Astrocyte (in vitro differentiated cells and primary cell): ENCODE measurements at regions not wholly inside any gene's neighbourhood (a gene's known extent, or its start where the extent isn't known, plus 50 kb on each side); places are given as distances from the start of the nearest gene placed in this dataset.

Source experiments
- DNase-seq: peaks from one replicate; pipeline ENCODE4 v3.0.0-alpha.2; 2010; ENCODE audit warnings: low read depth
- FAIRE-seq: peaks from 2 replicates; lab custom pipeline; 2011; peaks lifted over from hg19 to GRCh38; lab: Jason Lieb, UNC
- H2AFZ ChIP-seq: 2 replicates; pipeline ENCODE4 v1.6.0; 2012; ENCODE audit warnings: low read depth, low read length, inconsistent platforms
- H3K27ac ChIP-seq: 2 replicates; pipeline ENCODE4 v1.5.1; 2011; ENCODE audit warnings: low read depth, low read length, inconsistent platforms
- H3K27me3 ChIP-seq: 2 replicates; pipeline ENCODE4 v1.6.0; 2011; ENCODE audit warnings: low read length, inconsistent platforms; ENCODE audit not compliant: insufficient read depth
- H3K36me3 ChIP-seq: 2 replicates; pipeline ENCODE4 v1.5.1; 2011; ENCODE audit warnings: low read length, inconsistent platforms; ENCODE audit not compliant: insufficient read depth
- H3K4me1 ChIP-seq: 2 replicates; pipeline ENCODE4 v1.5.1; 2011; ENCODE audit warnings: low read length, inconsistent platforms; ENCODE audit not compliant: insufficient read depth
- H3K4me2 ChIP-seq: 2 replicates; pipeline ENCODE4 v1.6.0; 2012; ENCODE audit warnings: low read length, inconsistent platforms
- H3K4me3 ChIP-seq: 2 replicates; pipeline ENCODE4 v1.5.1; 2011; ENCODE audit warnings: low read depth, mild to moderate bottlenecking, low read length, inconsistent platforms; ENCODE audit not compliant: insufficient read depth
- H3K79me2 ChIP-seq: 2 replicates; pipeline ENCODE4 v1.6.0; 2012; ENCODE audit warnings: mild to moderate bottlenecking, low read length, inconsistent platforms; ENCODE audit not compliant: insufficient read depth
- H3K9ac ChIP-seq: 2 replicates; pipeline ENCODE4 v1.6.0; 2012; ENCODE audit warnings: mild to moderate bottlenecking, low read length, inconsistent platforms
- H3K9me3 ChIP-seq: 2 replicates; pipeline ENCODE4 v1.5.1; 2012; ENCODE audit warnings: low read depth, mild to moderate bottlenecking, low read length, inconsistent platforms; ENCODE audit not compliant: insufficient read depth
- H4K20me1 ChIP-seq: 2 replicates; pipeline ENCODE4 v1.6.0; 2012; ENCODE audit warnings: low read length, inconsistent platforms; ENCODE audit not compliant: insufficient read depth
- H3K27ac Mint-ChIP-seq: one replicate; pipeline ENCODE4 v1.8.0; 2021; ENCODE audit warnings: mild to moderate bottlenecking, mixed read lengths; ENCODE audit not compliant: unreplicated experiment
- H3K27me3 Mint-ChIP-seq: one replicate; pipeline ENCODE4 v1.8.0; 2021; ENCODE audit warnings: low read depth, mixed read lengths; ENCODE audit not compliant: unreplicated experiment
- H3K36me3 Mint-ChIP-seq: one replicate; pipeline ENCODE4 v1.8.0; 2021; ENCODE audit warnings: low read depth, mixed read lengths; ENCODE audit not compliant: unreplicated experiment
- H3K4me1 Mint-ChIP-seq: one replicate; pipeline ENCODE4 v1.8.0; 2021; ENCODE audit warnings: low read depth, mixed read lengths; ENCODE audit not compliant: unreplicated experiment
- H3K4me3 Mint-ChIP-seq: one replicate; pipeline ENCODE4 v1.8.0; 2021; ENCODE audit warnings: mild to moderate bottlenecking, moderate library complexity, mixed read lengths; ENCODE audit not compliant: unreplicated experiment
- H3K9me3 Mint-ChIP-seq: one replicate; pipeline ENCODE4 v1.8.0; 2021; ENCODE audit warnings: mild to moderate bottlenecking, mixed read lengths; ENCODE audit not compliant: unreplicated experiment
- EZH2 ChIP-seq: IDR thresholded peaks from 2 replicates; pipeline ENCODE4 v1.6.1; 2012; ENCODE audit warnings: mild to moderate bottlenecking, low read length, inconsistent platforms; ENCODE audit not compliant: insufficient read depth
- TF ChIP-seq, protein P1 (sequence below): IDR thresholded peaks from 2 replicates; pipeline ENCODE4 v1.5.1; 2011; ENCODE audit warnings: low read depth, mild to moderate bottlenecking, inconsistent platforms, low read length, moderate library complexity; ENCODE audit not compliant: insufficient read depth

DNA sequence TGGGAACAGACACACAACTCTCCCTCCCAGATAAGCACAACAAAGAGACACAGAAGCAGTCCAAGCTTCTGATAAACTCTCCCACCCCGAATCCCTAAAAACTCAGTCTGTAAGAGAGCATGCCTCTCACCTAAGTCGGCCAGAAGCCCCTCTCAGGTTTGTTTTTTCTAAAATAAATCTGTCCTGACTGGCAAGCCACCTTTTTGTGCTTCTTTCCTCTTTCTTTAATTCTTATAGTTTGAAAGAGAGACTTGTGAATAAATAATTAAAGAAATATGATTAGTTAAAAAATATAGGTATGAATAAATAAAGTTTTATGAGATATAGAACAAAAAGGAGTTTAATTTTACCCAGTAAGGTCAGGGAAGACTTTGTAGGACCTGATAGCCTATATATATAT, 329.0 kb upstream of the SLCO3A1 start:
- Histone ChIP-seq H3K9me3 (no peaks in the 10 kb centered on the region), H2AFZ (no peak overlapping the region), H3K27me3 (no peaks in the 10 kb centered on the region), H3K36me3 (no peaks in the 10 kb centered on the region), H3K4me3 (no peak overlapping the region), H3K4me1 (peaks cover 20% of the 10 kb centered on the region), H3K9ac (no peak overlapping the region), H3K27ac (no peak overlapping the region), H3K4me2 (no peak overlapping the region), H4K20me1 (no peaks in the 10 kb centered on the region), H3K79me2 (no peaks in the 10 kb centered on the region)
- H3K27ac Mint-ChIP-seq: no peak overlapping the region
- FAIRE-seq: no peak
- H3K27me3 Mint-ChIP-seq: no peaks in the 10 kb centered on the region
- peaks cover 2% of the 10 kb centered on the region for H3K9me3 Mint-ChIP-seq
- H3K4me3 Mint-ChIP-seq: no peak overlapping the region
- DNase-seq: no peak
- TF ChIP-seq, protein P1, sequence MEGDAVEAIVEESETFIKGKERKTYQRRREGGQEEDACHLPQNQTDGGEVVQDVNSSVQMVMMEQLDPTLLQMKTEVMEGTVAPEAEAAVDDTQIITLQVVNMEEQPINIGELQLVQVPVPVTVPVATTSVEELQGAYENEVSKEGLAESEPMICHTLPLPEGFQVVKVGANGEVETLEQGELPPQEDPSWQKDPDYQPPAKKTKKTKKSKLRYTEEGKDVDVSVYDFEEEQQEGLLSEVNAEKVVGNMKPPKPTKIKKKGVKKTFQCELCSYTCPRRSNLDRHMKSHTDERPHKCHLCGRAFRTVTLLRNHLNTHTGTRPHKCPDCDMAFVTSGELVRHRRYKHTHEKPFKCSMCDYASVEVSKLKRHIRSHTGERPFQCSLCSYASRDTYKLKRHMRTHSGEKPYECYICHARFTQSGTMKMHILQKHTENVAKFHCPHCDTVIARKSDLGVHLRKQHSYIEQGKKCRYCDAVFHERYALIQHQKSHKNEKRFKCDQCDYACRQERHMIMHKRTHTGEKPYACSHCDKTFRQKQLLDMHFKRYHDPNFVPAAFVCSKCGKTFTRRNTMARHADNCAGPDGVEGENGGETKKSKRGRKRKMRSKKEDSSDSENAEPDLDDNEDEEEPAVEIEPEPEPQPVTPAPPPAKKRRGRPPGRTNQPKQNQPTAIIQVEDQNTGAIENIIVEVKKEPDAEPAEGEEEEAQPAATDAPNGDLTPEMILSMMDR: no peak
- no peak for TF ChIP-seq EZH2
- no peaks in the 10 kb centered on the region for H3K36me3 Mint-ChIP-seq
- H3K4me1 Mint-ChIP-seq: peaks cover 9% of the 10 kb centered on the region

DNA sequence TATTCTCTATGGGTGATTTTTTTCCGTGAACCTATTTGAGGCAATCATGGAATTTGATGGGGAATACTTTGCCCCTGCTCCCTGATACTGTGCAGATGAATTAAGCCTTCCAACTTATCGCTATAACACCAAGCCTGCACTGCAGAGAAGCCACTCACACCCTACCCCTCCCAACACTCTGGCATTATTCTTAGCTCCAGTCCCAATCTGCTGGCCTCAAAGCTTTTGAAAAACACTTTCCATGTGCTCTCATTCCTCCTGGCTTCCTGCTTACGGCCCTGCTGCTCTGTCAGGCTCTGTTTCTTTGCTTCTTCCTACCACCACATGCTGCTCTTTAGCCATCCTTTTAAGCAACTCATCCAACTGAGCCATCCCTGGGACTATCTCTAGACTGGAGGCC, 327.8 kb upstream of the SLCO3A1 start:
- no peak for DNase-seq
- Histone ChIP-seq H3K4me3 (no peak overlapping the region), H3K36me3 (no peaks in the 10 kb centered on the region), H3K9me3 (no peaks in the 10 kb centered on the region), H3K4me1 (peaks cover 16% of the 10 kb centered on the region), H3K4me2 (no peak overlapping the region), H3K27ac (no peak overlapping the region), H3K79me2 (no peaks in the 10 kb centered on the region), H2AFZ (no peak overlapping the region), H3K27me3 (no peaks in the 10 kb centered on the region), H3K9ac (no peak overlapping the region), H4K20me1 (no peaks in the 10 kb centered on the region)
- Mint-ChIP-seq H3K27me3 (no peaks in the 10 kb centered on the region), H3K4me1 (peaks cover 9% of the 10 kb centered on the region), H3K9me3 (peaks cover 2% of the 10 kb centered on the region), H3K36me3 (no peaks in the 10 kb centered on the region), H3K27ac (no peak overlapping the region), H3K4me3 (no peak overlapping the region)
- no peak for FAIRE-seq
- TF ChIP-seq, protein P1: no peak
- TF ChIP-seq EZH2: no peak

- H3K36me3 ChIP-seq: no peaks in the 10 kb centered on the region
- no peak overlapping the region for H3K4me3 Mint-ChIP-seq
- peaks cover 2% of the 10 kb centered on the region for H3K9me3 Mint-ChIP-seq
- H3K27me3 ChIP-seq: no peaks in the 10 kb centered on the region
- peaks cover 9% of the 10 kb centered on the region for H3K4me1 Mint-ChIP-seq
- peaks cover 10% of the 10 kb centered on the region for H3K4me1 ChIP-seq
- FAIRE-seq (no peak), DNase-seq (no peak)
- no peak overlapping the region for H3K27ac ChIP-seq
- H3K79me2 ChIP-seq: no peaks in the 10 kb centered on the region
- H3K27me3 Mint-ChIP-seq: no peaks in the 10 kb centered on the region
- no peak overlapping the region for H3K4me2 ChIP-seq
- no peak overlapping the region for H3K9ac ChIP-seq
- no peak overlapping the region for H2AFZ ChIP-seq
- no peak overlapping the region for H3K4me3 ChIP-seq
- H3K9me3 ChIP-seq: no peaks in the 10 kb centered on the region
- no peaks in the 10 kb centered on the region for H3K36me3 Mint-ChIP-seq
- TF ChIP-seq, protein P1: no peak
- no peak for TF ChIP-seq EZH2
- no peaks in the 10 kb centered on the region for H4K20me1 ChIP-seq
- no peak overlapping the region for H3K27ac Mint-ChIP-seq
Observed at GRCh38 chr15:91526424-91526823, 327.1 kb upstream of the SLCO3A1 start.
